ENCODE measurements at regions not wholly inside any gene's neighbourhood (a gene's known extent, or its start where the extent isn't known, plus 50 kb on each side); places are given as distances from the start of the nearest gene placed in this dataset.

DNA sequence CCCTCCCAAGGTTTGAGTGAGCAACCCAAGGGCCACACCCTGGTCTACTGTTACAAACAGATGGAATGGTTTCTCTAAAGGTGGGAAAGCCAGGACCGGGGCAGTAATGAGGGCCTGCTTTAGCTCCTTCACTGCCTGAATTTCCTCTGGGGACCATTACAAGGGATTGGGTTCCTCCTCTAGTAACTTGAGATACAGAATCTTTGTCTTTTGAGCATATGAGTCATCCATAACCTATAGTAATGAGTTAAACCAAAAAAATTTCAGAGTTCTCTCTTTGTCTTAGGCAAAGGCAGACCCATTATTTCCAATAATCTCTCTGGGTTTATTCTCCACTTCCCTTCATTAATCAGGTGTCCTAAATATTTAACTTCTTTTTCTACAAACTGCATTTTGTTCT lies 618.8 kb downstream of the HINT1 start:
- TF ChIP-seq, protein P1, sequence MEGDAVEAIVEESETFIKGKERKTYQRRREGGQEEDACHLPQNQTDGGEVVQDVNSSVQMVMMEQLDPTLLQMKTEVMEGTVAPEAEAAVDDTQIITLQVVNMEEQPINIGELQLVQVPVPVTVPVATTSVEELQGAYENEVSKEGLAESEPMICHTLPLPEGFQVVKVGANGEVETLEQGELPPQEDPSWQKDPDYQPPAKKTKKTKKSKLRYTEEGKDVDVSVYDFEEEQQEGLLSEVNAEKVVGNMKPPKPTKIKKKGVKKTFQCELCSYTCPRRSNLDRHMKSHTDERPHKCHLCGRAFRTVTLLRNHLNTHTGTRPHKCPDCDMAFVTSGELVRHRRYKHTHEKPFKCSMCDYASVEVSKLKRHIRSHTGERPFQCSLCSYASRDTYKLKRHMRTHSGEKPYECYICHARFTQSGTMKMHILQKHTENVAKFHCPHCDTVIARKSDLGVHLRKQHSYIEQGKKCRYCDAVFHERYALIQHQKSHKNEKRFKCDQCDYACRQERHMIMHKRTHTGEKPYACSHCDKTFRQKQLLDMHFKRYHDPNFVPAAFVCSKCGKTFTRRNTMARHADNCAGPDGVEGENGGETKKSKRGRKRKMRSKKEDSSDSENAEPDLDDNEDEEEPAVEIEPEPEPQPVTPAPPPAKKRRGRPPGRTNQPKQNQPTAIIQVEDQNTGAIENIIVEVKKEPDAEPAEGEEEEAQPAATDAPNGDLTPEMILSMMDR (IDR thresholded peaks at IDR 0.05): no peak
- TF ChIP-seq POLR2A (IDR thresholded peaks at IDR 0.05): no peak

All from thyroid gland (tissue), 4 donors.